Hematopoietic multipotent progenitor cell treated with erythropoietin and hydrocortisone succinate and interleukin-3 and kit ligand, for 8 days (in vitro differentiated cells): ENCODE measurements at regions not wholly inside any gene's neighbourhood (a gene's known extent, or its start where the extent isn't known, plus 50 kb on each side); places are given as distances from the start of the nearest gene placed in this dataset.
"Not testable (repeated sequence)": the region's sequence is repeated elsewhere in the genome, so short reads cannot be mapped to it uniquely, and the experiment has no call there.

Experiments
- DNase-seq: peaks from one replicate; pipeline ENCODE4 v3.0.0-alpha.2; 2015

DNA sequence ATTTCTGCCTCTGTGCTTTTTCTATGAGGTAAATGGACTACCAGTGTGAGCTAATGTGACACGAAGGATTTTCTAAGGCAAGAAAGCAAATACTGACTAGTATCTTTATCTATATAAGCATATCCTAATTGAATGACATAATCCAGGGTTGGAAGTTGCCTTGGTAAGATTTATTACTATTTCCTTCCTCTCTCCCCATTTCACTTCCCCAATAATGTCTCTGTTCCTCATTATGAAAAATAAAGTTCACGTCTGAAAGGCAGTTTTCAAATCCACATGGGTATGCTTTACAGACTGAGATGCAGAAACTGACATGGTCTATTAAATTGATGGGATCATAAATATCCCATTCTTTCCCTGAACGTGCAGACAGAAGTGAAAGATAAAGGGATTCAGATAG, 86.0 kb downstream of the DTWD1 start:
- DNase-seq, result no peak

GRCh38 chr15:49707598-49707997, 86.8 kb downstream of the DTWD1 start:
- DNase-seq, result no peak

GRCh38 chr15:49709646-49710214, 88.9 kb downstream of the DTWD1 start:
- no peak for DNase-seq

- no peak for DNase-seq
Measured at GRCh38 chr15:49712162-49712561, 91.3 kb downstream of the DTWD1 start.

- DNase-seq, result no peak
Measured at GRCh38 chr15:49712846-49713450, 92.1 kb downstream of the DTWD1 start.

GRCh38 chr15:49715211-49715610, 94.4 kb downstream of the DTWD1 start:
- no peak for DNase-seq

GRCh38 chr15:49715701-49716100, 94.9 kb downstream of the DTWD1 start:
- DNase-seq, result no peak

DNA sequence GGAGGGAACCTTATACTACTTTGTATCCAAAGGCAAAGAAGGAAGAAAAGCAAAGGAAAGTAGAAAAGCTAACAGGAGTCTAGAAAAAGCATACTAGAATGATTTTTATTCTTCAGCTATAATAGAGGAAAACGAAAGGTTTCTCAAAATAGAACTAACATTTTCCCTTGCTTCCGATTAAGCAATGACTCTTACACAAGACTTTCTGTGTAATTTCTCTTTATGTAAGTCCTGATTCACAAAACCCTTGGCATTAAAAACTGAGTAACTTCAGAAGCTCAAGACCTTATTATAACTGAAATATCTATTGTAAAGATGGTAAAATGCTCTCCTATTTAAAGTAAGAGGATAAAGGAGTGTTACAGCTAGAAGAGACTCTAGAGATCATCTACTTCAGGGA, 97.4 kb downstream of the DTWD1 start:
- DNase-seq, result no peak

GRCh38 chr15:49718846-49719245, 98.0 kb downstream of the DTWD1 start:
- no peak for DNase-seq

DNA sequence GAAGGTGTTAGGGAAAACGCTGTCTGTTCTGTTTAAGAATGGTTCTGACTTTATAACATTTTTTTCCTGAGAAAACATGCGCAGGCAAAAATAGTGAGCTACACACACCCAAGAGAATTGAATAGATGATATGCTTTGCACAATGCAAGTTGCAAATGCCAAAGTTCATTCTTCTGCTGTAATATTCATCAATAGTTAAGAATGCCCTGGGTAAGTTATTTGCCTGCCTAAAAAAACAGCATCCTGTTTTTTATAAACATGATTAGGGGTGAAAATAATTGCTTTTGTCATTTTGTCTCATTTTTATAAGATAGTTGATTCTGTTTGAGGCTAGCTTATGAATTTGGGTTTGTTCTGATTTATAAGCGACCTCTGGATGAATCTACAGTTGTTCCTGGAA, 99.4 kb downstream of the DTWD1 start:
- no peak for DNase-seq

GRCh38 chr15:49721091-49721490, 100.2 kb downstream of the DTWD1 start:
- DNase-seq, result no peak

DNA sequence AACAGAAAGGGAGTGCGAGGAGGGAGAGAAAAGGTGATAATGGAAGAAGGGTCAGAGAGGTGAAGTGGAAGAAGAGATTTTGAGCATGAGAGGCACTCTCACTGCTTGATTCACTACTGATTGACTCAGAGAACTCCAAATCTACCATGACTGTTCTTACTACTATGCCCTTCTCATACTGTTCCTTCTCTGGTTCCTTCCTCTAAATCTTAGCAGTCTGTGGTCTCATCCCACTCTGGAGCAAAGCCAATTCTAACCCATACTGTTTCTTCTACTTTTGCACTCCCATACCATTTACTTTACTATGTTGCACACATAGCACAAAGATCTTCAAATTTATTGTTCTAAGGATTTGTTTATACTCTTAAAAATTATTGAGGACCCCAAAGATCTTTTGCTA, 100.8 kb downstream of the DTWD1 start:
- DNase-seq, result no peak

- no peak for DNase-seq
Measured at GRCh38 chr15:49723981-49724380, 103.1 kb downstream of the DTWD1 start.

DNA sequence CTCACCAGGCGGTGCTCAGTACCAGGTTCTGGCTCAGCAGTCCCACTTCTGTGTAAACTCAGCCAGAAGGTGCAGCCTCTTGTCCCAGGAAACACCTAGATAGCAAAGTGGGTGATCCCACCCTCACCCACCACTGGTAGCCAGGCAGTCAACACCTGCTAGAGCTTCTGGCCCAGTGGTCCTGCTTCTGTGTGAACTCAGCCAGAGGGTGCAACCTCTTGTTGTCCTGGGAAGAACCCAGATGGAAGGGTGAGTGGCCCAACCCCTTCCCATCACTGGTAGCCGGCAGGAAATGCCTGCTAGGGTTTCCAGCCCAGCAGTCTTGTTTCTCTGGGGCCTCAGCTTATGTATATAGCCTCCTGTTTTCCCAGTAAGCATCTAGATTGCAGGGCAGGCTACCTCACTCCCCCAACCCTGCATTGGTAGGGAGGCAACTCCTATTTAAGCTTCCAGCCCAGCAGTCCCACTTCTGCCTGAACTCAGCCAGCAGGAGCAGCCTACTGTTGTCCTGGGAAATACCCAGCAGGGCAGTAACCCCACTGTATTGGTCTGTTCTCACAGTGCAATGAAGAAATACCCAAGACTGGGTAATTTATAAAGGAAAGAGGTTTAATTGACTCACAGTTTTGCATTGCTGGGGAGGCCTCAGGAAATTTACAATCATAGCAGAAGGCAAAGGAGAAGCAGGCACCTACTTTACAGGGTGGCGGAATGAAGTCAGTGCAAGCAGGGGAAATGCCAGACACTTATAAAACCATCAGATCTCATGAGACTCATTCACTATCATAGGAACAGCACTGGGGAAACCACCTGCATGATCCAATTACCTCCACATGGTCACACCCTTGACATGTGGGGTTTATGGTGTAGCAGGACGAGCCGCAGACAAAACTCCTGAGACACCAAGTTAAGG, 110.6 kb downstream of the DTWD1 start:
- DNase-seq, result no peak

DNA sequence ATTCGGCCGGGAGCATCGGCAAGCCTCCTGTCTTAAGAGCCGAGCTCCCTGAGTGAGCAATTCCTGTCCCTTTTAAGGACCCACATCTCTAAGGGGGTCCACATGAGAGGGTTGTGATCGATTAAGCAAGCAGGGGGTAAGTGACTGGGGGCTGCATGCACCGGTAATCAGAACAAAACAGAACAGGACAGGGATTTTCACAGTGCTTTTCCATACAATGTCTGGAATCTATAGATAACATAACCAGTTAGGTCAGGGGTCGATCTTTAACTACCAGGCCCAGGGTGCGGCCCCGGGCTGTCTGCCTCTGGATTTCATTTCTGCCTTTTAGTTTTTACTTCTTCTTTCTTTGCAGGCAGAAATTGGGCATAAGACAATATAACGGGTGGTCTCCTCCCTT, 111.3 kb downstream of the DTWD1 start:
- DNase-seq, result not testable (repeated sequence)

DNA sequence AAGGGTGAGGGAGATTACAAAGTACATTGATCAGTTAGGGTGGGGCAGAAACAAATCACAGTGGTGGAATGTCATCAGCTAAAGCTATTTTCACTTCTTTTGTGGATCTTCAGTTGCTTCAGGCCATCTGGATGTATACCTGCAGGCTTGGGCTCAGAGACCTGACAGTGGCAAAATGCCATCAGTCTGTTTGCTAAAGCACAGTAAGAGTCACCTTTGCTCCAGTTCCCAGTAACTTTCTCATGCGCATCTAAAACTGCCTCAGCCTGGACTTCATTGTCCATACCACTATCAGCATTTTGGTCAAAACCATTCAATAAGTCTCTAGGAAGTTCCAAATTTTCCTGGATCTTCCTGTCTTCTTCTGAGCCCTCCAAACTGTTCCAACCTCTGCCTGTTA, 113.2 kb downstream of the DTWD1 start:
- not testable (repeated sequence) for DNase-seq

DNA sequence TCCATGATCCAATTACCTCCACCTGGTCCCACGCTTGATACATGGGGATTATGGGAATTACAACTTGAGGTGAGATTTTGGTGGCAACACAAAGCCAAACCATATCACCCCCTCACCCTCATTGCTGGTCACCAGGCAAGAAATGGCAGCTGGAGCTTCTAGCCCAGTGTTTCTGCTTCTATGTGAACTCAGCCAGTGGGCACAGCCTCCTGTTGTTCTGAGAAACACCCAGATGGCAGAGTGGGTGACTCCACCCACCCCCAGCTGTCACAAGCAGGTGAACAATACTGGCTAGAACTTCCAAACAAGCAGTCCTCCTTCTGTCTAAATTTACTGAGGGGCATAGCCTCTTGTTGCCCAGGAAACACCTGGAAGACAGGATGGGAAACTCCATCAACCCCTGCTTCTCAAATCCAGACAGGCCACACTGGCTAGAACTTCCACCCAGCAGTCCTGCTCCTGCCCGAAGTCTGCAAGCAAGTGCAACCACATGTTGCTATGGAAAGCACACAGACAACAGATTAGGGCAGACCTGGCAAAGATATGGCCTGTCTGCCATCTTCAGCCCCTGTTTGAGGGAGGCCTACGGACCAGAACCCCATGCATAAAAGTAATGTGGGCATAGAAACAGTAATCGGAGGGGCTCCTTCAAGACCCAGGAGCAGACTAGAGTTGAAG, 114.1 kb downstream of the DTWD1 start:
- no peak for DNase-seq

DNA sequence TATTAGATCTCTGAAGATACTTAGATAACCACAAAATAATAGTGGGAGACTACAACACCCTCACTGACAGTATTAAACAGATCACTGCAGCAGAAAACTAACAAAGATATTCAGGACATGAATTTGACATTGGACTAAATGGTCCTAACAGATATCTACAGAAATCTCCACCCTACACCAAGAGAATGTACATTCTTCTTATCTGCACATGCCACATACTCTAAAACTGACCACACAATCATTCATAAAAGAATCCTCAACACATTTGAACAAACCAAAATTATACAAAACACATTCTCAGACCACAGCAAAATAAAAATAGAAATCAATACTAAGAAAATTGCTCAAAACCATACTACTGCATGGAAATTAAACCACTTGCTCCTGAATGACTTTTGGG, 116.3 kb downstream of the DTWD1 start:
- peak; percentile 54 for DNase-seq

DNA sequence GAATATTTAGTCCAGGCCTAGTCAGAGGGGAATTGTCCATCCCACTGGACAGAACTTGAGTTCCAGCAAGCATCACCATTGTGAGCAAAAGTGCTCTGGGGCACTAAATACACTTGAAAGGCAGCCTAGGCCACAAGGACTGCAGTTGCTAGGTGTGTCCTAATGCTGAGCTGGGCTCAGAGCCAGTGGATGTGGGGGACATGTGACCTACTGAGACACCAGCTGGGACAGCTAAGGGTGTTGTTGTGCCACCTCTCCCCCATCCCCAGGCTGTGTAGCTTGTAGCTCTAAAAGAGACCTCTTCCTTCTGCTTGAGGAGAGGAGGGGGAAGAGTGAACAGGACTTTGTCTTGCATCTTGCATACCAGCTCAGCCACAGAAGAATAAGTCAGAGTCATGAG, 120.9 kb downstream of the DTWD1 start:
- peak; percentile 90 for DNase-seq

- DNase-seq, result no peak
Measured at GRCh38 chr15:49742381-49742780, 121.5 kb downstream of the DTWD1 start.

DNA sequence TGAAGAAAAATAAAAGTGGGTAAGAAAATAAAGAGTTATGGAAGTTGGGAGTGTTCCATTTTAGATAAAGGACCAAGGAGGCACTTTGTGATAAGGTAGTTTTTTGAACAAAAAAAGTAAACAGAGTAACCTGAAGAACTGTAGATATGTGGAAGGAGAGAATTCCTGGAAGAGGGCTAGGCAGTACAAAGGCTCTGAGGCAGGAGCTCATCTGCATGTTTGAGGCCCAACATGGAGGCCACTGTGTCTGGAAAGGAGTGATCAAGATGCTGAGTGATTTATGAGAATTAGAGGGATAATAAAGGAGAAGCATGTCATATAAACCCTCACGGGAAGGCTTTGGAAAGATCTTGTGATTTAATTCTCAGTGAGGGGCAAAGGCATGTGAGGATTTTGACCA, 126.5 kb downstream of the DTWD1 start:
- peak; percentile 87 for DNase-seq

DNA sequence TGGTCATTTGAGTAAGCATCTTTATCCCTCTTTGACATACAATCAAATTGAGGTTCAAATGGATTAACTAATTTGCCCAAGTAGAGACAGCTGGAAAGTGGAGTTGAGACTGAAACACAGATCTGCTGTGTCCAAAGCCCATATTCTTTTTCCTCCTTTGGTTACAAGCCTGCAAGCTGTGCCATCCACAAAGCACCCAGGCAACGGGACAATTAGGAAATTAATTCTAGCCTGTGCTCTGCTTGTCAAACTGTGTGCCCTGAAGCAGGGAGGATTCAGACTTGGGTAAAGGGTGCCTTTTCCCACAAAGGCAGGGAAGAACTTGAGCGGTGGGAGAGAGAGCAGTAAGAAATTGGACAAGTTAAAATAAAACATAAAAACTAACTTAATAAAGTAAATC, 127.9 kb downstream of the DTWD1 start:
- no peak for DNase-seq

- DNase-seq, result no peak
Measured at GRCh38 chr15:49750553-49750952, 129.7 kb downstream of the DTWD1 start.

GRCh38 chr15:49751191-49751590, 130.3 kb downstream of the DTWD1 start:
- DNase-seq, result no peak
